ENCODE measurements at regions not wholly inside any gene's neighbourhood (a gene's known extent, or its start where the extent isn't known, plus 50 kb on each side); places are given as distances from the start of the nearest gene placed in this dataset.

DNA sequence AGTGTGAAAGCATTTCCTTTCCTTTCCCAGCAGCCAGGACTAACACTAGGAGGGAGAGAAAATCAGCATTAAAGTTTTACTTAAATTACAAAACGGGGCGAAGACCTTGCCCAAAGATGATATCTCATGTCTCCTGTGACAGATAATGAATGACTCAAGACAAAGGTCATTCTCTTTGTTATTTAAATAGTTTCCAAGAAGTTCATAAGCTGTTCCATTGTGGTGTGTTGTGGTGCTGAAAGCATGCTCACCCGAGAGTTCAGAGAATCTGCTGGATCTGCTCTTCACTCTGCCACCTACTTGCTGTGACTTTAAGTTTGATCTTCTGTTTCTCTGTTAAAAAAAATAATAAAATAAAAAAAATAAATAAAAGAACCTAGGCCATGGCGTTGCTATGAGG lies 265.9 kb upstream of the NR4A3 start:
- no peak for FAIRE-seq
- no peak for TF ChIP-seq ZNF668 (CRISPR knock-in tag; IDR thresholded peaks at IDR 0.05)
- no peak for TF ChIP-seq PHF8 (IDR thresholded peaks at IDR 0.05; ENCODE audit: borderline replicate concordance, low read length)
- TF ChIP-seq KLF16 (IDR thresholded peaks at IDR 0.05): no peak
- TF ChIP-seq, protein P1, sequence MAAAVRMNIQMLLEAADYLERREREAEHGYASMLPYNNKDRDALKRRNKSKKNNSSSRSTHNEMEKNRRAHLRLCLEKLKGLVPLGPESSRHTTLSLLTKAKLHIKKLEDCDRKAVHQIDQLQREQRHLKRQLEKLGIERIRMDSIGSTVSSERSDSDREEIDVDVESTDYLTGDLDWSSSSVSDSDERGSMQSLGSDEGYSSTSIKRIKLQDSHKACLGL (CRISPR knock-in tag; IDR thresholded peaks at IDR 0.05; ENCODE audit: borderline replicate concordance, poor library complexity, severe bottlenecking): no peak
- TF ChIP-seq, protein P2, sequence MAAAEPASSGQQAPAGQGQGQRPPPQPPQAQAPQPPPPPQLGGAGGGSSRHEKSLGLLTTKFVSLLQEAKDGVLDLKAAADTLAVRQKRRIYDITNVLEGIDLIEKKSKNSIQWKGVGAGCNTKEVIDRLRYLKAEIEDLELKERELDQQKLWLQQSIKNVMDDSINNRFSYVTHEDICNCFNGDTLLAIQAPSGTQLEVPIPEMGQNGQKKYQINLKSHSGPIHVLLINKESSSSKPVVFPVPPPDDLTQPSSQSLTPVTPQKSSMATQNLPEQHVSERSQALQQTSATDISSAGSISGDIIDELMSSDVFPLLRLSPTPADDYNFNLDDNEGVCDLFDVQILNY (CRISPR knock-in tag; IDR thresholded peaks at IDR 0.05): no peak
- TF ChIP-seq CHD4 (IDR thresholded peaks at IDR 0.05; ENCODE audit: insufficient read depth, insufficient replicate concordance, low read depth, low read length, poor library complexity, severe bottlenecking): no peak
- no peak for DNase-seq (ENCODE audit: extremely low read depth in 1 of 4, low spot score in 3 of 4)
- no peaks in the 10 kb centered on the region for H3K9me1 ChIP-seq (ENCODE audit: control insufficient read depth, insufficient read depth, low read length)
- no peaks in the 10 kb centered on the region for H4K20me1 ChIP-seq (replicated peaks; ENCODE audit: control insufficient read depth, insufficient read depth, low read length)
- in situ Hi-C loops (cut with MboI): no loop called here
- H3K9me3 ChIP-seq (replicated peaks; ENCODE audit: control insufficient read depth, insufficient read depth, low read depth, low read length): no peaks in the 10 kb centered on the region
- POLR2A ChIA-PET: no interaction called here
- 0% methylated on average over 4 of the region's 4 CpGs for WGBS (ENCODE audit: insufficient coverage, low coverage, missing lambda C conversion rate)
- no TSS peak for BruUV-seq (replicated peaks)
- CTCF ChIA-PET (ENCODE audit: low intra/inter-chr PET ratio): no interaction called here
- H3K4me1 ChIP-seq (replicated peaks in 1 of 2; ENCODE audit: control insufficient read depth in 2 of 2, insufficient read depth in 2 of 2, low read length in 2 of 2): no peaks in the 10 kb centered on the region
- intact Hi-C loops (cut with micrococcal nuclease): no loop called here
- H3K27me3 ChIP-seq (ENCODE audit: control insufficient read depth in 2 of 2, insufficient read depth in 2 of 2, low read length in 2 of 2): no peaks in the 10 kb centered on the region
- no peak overlapping the region for H3K27ac ChIP-seq (ENCODE audit: extremely low read depth, low read depth, low read length)
- no peak overlapping the region for H3K9ac ChIP-seq (ENCODE audit: insufficient read depth in 1 of 2, low read depth in 2 of 2, low read length in 2 of 2)
- no peak overlapping the region for H3K4me2 ChIP-seq (ENCODE audit: insufficient read depth, low read length)
- ATAC-seq: no peak
- no peaks in the 10 kb centered on the region for H3K36me3 ChIP-seq (ENCODE audit: control insufficient read depth, insufficient read depth, low read length)
- no peaks in the 10 kb centered on the region for H3K79me2 ChIP-seq (ENCODE audit: control insufficient read depth, insufficient read depth, low read length)
- H3K4me3 ChIP-seq: no peak overlapping the region
- no peak overlapping the region for H2AFZ ChIP-seq (ENCODE audit: low read depth, low read length)
